Large intestine (tissue), 3 donors: ENCODE measurements at regions not wholly inside any gene's neighbourhood (a gene's known extent, or its start where the extent isn't known, plus 50 kb on each side); places are given as distances from the start of the nearest gene placed in this dataset.

Source experiments
- DNase-seq, 2 donors: peaks; one replicate each; pipeline versions ENCODE4 v3.0.0 to v3.0.0-alpha.2; 2013
- H3K27ac ChIP-seq: one replicate; pipeline ENCODE4 v1.5.1; 2013; ENCODE audit warnings: low read length
- H3K27me3 ChIP-seq: 2 replicates; pipeline ENCODE4 v1.6.1; 2013; ENCODE audit warnings: low read length; ENCODE audit not compliant: control insufficient read depth, insufficient read depth
- H3K36me3 ChIP-seq: 2 replicates; pipeline ENCODE4 v1.6.1; 2013; ENCODE audit warnings: low read length; ENCODE audit not compliant: control insufficient read depth, insufficient read depth
- H3K4me1 ChIP-seq: one replicate; pipeline ENCODE4 v1.6.1; 2013; ENCODE audit warnings: low read length; ENCODE audit not compliant: control insufficient read depth, insufficient read depth
- H3K4me3 ChIP-seq: one replicate; pipeline ENCODE4 v1.5.1; 2013; ENCODE audit warnings: low read length
- H3K9me3 ChIP-seq: one replicate; pipeline ENCODE4 v1.6.1; 2013; ENCODE audit warnings: mild to moderate bottlenecking, low read depth, low read length, moderate library complexity; ENCODE audit not compliant: control insufficient read depth
- WGBS: methylation state at CpG from one replicate; pipeline ENCODE4 v1.1.5; 2013; ENCODE audit warnings: low lambda C conversion rate; ENCODE audit not compliant: insufficient coverage; 5-methylcytosine and 5-hydroxymethylcytosine counted together

DNA sequence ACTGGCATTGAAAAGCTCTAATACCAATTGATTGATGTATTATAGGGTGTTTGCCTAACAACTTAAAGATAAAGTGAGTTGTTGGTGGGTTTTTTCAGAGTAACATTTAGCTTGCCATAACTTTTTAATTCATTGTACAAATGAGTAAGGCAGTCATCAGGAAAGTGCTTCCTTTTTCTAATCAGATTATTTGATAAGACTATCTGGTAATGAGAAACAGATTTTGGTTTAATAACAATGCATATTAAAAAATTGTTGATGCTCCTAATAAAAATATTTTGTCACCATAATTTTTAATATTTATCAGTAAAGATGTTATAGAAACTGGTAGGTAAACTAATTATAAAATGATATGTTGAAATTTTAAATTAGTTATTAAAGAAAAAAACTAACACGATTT, 51.3 kb downstream of the BLTP1 start:
- H3K4me1 ChIP-seq = no peaks in the 10 kb centered on the region
- no peaks in the 10 kb centered on the region for H3K9me3 ChIP-seq
- no peak overlapping the region for H3K4me3 ChIP-seq
- H3K27ac ChIP-seq = no peak overlapping the region
- 100% methylated on average over 1 of the region's 1 CpG for WGBS
- H3K36me3 ChIP-seq = peaks cover 40% of the 10 kb centered on the region
- DNase-seq = no peak
- H3K27me3 ChIP-seq = no peaks in the 10 kb centered on the region

DNA sequence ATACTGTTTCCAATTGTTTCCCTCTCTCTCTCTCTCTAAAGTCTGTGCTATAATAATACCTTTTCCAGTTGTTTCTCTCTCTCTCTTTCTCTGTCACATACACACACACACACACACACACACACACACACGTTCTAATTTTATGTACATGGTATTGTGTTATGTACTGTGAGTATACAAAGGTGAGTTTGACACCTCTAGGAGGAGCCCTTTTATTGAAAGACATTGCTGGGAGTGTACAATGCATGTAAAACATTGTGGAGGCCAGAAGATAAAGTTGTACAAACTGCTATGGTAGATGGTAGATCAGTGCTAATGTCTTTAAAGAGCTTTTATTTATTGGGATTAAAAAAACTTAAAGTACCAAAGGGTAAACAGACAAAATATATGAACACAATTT, 53.6 kb downstream of the BLTP1 start:
- H3K4me1 ChIP-seq = no peaks in the 10 kb centered on the region
- H3K9me3 ChIP-seq = no peaks in the 10 kb centered on the region
- H3K27me3 ChIP-seq = no peaks in the 10 kb centered on the region
- whole genome bisulfite sequencing = no CpG with 5 or more reads among the region's 1 CpG
- no peak overlapping the region for H3K27ac ChIP-seq
- peaks cover 40% of the 10 kb centered on the region for H3K36me3 ChIP-seq
- H3K4me3 ChIP-seq = no peak overlapping the region
- DNase-seq = no peak

DNA sequence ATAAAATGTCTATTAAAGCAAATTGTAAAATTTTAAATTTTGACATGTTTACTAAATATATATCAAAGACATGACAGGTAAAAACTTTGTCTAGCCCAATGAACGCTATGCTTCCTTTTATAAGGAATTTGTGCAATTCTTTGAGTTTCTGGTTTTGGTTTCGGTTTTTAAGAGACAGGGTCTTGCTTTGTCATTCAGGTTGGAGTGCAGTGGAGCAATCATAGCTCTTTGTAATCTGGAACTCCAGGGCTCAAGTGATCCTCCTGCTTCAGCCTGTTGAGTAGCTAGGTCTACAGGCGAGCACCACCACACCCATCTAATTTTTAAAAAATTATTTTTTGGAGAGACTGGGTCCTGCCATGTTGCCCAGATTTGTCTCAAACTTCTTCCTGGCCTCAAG, 60.7 kb downstream of the BLTP1 start:
- Histone ChIP-seq H3K4me1 (no peaks in the 10 kb centered on the region), H3K36me3 (peaks cover 33% of the 10 kb centered on the region), H3K27me3 (no peaks in the 10 kb centered on the region), H3K9me3 (no peaks in the 10 kb centered on the region), H3K4me3 (no peak overlapping the region), H3K27ac (no peak overlapping the region)
- 100% methylated on average over 1 of the region's 3 CpGs for WGBS
- no peak for DNase-seq

DNA sequence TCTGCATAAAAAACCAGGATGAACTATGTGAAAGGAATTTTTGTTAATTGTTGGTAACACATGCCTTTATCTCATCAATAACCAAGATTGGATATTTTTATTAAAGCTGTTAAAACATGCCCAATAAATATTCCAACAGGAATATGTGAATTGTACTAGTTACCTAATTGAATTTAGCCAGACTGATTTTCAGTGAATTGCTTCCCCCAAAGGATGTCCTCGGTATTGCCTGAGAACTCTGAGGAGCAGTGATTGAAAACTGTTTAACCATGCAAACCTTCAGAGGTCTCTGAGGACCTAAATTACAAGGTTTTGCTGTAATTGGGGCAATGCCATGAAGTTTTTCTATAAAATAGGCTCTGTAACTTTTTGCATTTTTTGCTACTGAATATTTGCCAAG, 66.6 kb downstream of the BLTP1 start:
- DNase-seq = no peak
- H3K4me3 ChIP-seq = no peak overlapping the region
- H3K27me3 ChIP-seq = no peaks in the 10 kb centered on the region
- H3K4me1 ChIP-seq = no peaks in the 10 kb centered on the region
- H3K9me3 ChIP-seq = no peaks in the 10 kb centered on the region
- H3K36me3 ChIP-seq = peaks cover 20% of the 10 kb centered on the region
- H3K27ac ChIP-seq = no peak overlapping the region
- 63% methylated on average over 1 of the region's 1 CpG for WGBS

DNA sequence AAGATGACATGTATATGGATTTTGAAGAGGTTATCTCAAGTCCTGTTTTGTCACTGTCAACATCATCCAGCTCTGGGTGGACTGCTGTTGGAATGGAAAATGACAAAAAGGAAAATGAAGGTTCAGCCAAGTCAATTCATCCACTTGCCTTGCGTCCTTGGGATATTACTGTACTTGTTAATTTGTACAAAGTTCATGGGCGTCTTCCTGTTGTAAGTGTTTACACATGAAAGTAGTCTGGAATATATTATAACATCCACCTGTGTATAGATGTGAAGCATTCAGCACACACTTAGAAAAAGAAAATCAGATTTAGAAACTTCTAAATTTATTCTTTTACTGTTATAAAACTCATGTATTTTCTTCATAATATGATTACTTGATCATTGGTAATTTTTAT, 67.2 kb downstream of the BLTP1 start:
- DNase-seq = no peak
- Histone ChIP-seq H3K4me3 (no peak overlapping the region), H3K27me3 (no peaks in the 10 kb centered on the region), H3K36me3 (peaks cover 21% of the 10 kb centered on the region), H3K4me1 (no peaks in the 10 kb centered on the region), H3K9me3 (no peaks in the 10 kb centered on the region), H3K27ac (no peak overlapping the region)
- WGBS = no CpG with 5 or more reads among the region's 2 CpGs

DNA sequence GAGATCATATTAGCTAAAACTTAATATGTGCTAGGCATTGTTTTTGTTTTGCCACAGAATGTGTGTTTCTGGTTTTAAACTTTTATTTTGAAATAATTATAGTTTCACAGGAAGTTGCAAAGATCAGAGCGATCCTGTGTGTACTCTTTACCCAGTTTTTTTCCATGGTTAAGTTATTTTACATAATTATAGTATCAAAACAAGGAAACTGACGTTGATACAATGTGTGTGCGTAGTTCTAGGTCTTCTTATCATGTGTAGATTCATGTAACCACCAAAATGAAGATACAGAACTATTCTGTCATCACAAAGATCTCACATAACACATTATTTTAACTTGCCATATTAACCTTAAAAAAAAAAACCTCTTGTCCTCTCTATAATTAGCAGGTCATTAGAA, 69.2 kb downstream of the BLTP1 start:
- no peaks in the 10 kb centered on the region for H3K4me1 ChIP-seq
- no peak overlapping the region for H3K27ac ChIP-seq
- no peaks in the 10 kb centered on the region for H3K27me3 ChIP-seq
- DNase-seq = no peak
- no peaks in the 10 kb centered on the region for H3K9me3 ChIP-seq
- 100% methylated on average over 1 of the region's 3 CpGs for WGBS
- H3K36me3 ChIP-seq = peaks cover 19% of the 10 kb centered on the region
- H3K4me3 ChIP-seq = no peak overlapping the region

DNA sequence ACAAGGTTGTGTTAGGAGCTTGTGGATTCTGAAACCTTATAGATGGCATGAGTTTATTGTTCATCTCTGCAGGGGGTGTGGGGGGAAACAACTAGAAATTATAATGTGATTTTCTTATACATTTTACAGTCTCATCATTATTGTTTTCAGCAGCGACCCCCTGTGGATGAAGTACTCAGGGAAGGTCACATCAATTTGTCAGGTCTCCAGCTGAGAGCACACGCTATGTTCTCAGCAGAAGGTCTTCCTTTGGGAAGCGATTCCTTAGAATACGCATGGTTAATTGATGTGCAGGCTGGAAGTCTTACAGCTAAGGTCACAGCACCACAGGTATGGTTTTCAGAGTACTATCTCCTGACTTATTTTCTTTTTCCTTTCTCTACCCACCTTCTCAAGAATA, 72.2 kb downstream of the BLTP1 start:
- H3K4me1 ChIP-seq = no peaks in the 10 kb centered on the region
- no CpG with 5 or more reads among the region's 4 CpGs for WGBS
- H3K36me3 ChIP-seq = peaks cover 25% of the 10 kb centered on the region
- H3K27me3 ChIP-seq = no peaks in the 10 kb centered on the region
- no peaks in the 10 kb centered on the region for H3K9me3 ChIP-seq
- no peak for DNase-seq
- no peak overlapping the region for H3K27ac ChIP-seq
- no peak overlapping the region for H3K4me3 ChIP-seq

DNA sequence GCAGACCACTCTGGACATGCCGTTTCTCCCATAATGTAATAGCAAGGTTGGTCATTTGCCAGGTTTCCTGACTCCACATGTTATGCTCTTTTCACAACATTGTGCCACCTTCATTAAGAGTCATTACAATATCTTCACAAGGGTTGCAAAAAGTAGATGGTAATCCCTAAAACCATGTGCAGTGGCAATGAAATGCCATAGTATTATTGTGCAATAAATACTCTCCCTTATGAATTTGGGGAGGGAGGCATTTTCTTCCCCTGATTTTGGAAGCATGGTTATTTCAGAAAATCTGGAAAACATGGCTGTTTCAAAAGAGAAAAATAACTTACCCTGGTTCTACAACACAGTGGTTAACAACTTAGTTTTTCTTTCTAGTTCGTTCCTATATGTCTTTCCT, 75.1 kb downstream of the BLTP1 start:
- Histone ChIP-seq H3K4me3 (no peak overlapping the region), H3K9me3 (no peaks in the 10 kb centered on the region), H3K27ac (no peak overlapping the region), H3K36me3 (peaks cover 24% of the 10 kb centered on the region), H3K27me3 (no peaks in the 10 kb centered on the region), H3K4me1 (no peaks in the 10 kb centered on the region)
- DNase-seq = no peak
- WGBS = no CpG with 5 or more reads among the region's 2 CpGs

DNA sequence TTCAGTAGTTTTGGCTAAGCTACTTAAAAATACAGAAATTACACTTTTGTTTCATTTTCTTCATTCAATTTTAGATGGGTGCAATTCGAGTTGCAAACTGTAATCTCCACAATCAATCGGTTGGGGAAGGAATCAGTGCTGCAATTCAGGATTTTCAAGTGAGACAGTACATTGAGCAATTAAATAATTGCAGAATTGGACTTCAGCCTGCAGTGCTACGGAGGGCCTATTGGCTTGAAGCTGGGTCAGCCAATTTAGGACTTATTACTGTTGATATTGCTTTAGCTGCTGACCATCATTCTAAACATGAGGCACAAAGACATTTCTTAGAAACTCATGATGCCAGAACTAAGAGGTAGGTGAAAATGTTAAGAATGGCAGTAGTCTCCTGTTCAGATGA, 77.7 kb downstream of the BLTP1 start:
- H3K4me3 ChIP-seq = no peak overlapping the region
- H3K27me3 ChIP-seq = no peaks in the 10 kb centered on the region
- DNase-seq = no peak
- 80% methylated on average over 1 of the region's 3 CpGs for WGBS
- no peaks in the 10 kb centered on the region for H3K4me1 ChIP-seq
- no peak overlapping the region for H3K27ac ChIP-seq
- H3K36me3 ChIP-seq = peaks cover 32% of the 10 kb centered on the region
- no peaks in the 10 kb centered on the region for H3K9me3 ChIP-seq

DNA sequence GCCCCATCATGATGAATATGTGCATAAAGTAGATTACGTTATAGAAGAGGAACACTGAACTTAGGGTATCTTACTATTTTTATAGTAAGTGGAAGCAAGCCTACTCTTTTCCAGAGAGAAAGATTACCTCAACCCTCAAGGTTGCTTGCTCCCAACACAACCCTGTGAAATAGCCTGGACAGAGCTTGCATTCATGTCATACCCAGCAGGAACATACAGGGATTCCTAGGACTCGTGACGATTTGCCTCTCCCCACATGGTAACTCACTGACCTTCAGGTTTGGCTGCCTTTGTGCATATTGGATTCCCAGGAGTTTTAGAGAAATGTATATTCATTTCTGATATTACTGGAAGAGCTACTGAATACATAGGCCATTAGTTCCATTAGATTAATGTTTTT, 80.5 kb downstream of the BLTP1 start:
- no peaks in the 10 kb centered on the region for H3K9me3 ChIP-seq
- WGBS = no CpG with 5 or more reads among the region's 3 CpGs
- no peak for DNase-seq
- no peaks in the 10 kb centered on the region for H3K27me3 ChIP-seq
- no peaks in the 10 kb centered on the region for H3K4me1 ChIP-seq
- no peak overlapping the region for H3K27ac ChIP-seq
- H3K36me3 ChIP-seq = peaks cover 29% of the 10 kb centered on the region
- no peak overlapping the region for H3K4me3 ChIP-seq

DNA sequence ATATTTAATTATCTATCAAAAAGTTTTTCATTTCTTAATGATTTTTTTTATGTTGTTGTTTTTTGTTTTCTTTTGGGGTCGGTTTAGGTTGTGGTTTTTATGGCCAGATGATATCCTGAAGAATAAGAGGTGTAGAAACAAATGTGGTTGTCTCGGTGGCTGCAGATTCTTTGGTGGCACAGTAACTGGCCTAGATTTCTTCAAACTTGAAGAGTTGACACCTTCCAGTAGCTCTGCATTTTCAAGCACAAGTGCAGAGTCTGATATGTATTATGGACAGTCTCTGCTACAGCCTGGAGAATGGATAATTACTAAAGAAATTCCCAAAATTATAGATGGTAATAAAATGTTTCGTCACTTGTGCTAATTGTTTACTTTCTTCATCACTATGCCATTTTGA, 82.6 kb downstream of the BLTP1 start:
- H3K27me3 ChIP-seq = no peaks in the 10 kb centered on the region
- no peaks in the 10 kb centered on the region for H3K9me3 ChIP-seq
- H3K4me3 ChIP-seq = no peak overlapping the region
- H3K36me3 ChIP-seq = peaks cover 37% of the 10 kb centered on the region
- H3K4me1 ChIP-seq = no peaks in the 10 kb centered on the region
- H3K27ac ChIP-seq = no peak overlapping the region
- DNase-seq = no peak
- WGBS = 100% methylated on average over 2 of the region's 3 CpGs
